MM.1S (cell line): ENCODE measurements at regions not wholly inside any gene's neighbourhood (a gene's known extent, or its start where the extent isn't known, plus 50 kb on each side); places are given as distances from the start of the nearest gene placed in this dataset.

Experiments used
- DNase-seq: peaks from one replicate; pipeline ENCODE4 v3.0.0-alpha.2; 2015
- H2AFZ ChIP-seq: fragments of 300-600 bp; sonication (generic); 2 replicates; pipeline ENCODE4 v1.6.0; 2016; ENCODE audit warnings: antibody characterized with exemption, low read length
- H3F3A ChIP-seq: fragments of 300-600 bp; sonication (generic); 2 replicates; pipeline ENCODE4 v1.6.1; 2016; ENCODE audit warnings: mild to moderate bottlenecking, antibody characterized with exemption, low read length, moderate library complexity, mixed read lengths; ENCODE audit not compliant: insufficient read depth
- H3K27ac ChIP-seq: fragments of 300-600 bp; sonication (generic); 2 replicates; pipeline ENCODE4 v1.5.1; 2016; ENCODE audit warnings: mild to moderate bottlenecking, low read length
- H3K27me3 ChIP-seq: fragments of 300-600 bp; sonication (generic); replicated peaks from 2 replicates; pipeline ENCODE4 v1.6.0; 2016; ENCODE audit warnings: low read length; ENCODE audit not compliant: insufficient read depth
- H3K36me3 ChIP-seq: fragments of 300-600 bp; sonication (generic); replicated peaks from 2 replicates; pipeline ENCODE4 v1.6.1; 2016; ENCODE audit warnings: mild to moderate bottlenecking, low read length, mixed read lengths; ENCODE audit not compliant: insufficient read depth
- H3K4me1 ChIP-seq: fragments of 300-600 bp; sonication (generic); 2 replicates; pipeline ENCODE4 v1.6.1; 2016; ENCODE audit warnings: low read length, mixed read lengths
- H3K4me2 ChIP-seq: fragments of 300-600 bp; sonication (generic); 2 replicates; pipeline ENCODE4 v1.6.0; 2016; ENCODE audit warnings: low read depth, low read length
- H3K4me3 ChIP-seq: fragments of 300-600 bp; sonication (generic); 2 replicates; pipeline ENCODE4 v1.5.1; 2016; ENCODE audit warnings: low read length, mixed read lengths
- H3K79me2 ChIP-seq: fragments of 300-600 bp; sonication (generic); 2 replicates; pipeline ENCODE4 v1.6.1; 2016; ENCODE audit warnings: mixed run types, low read length, mixed read lengths
- H3K9ac ChIP-seq: fragments of 300-600 bp; sonication (generic); 2 replicates; pipeline ENCODE4 v1.6.1; 2016; ENCODE audit warnings: low read length, mixed read lengths
- H3K9me2 ChIP-seq: fragments of 300-600 bp; sonication (generic); replicated peaks from 2 replicates; pipeline ENCODE4 v1.6.1; 2016; ENCODE audit warnings: mild to moderate bottlenecking, low read length, mixed read lengths; ENCODE audit not compliant: insufficient read depth
- H3K9me3 ChIP-seq: fragments of 300-600 bp; sonication (generic); replicated peaks from 2 replicates; pipeline ENCODE4 v1.6.1; 2016; ENCODE audit warnings: mild to moderate bottlenecking, low read length, mixed read lengths; ENCODE audit not compliant: insufficient read depth
- H4K20me1 ChIP-seq: fragments of 300-600 bp; sonication (generic); 2 replicates; pipeline ENCODE4 v1.6.1; 2016; ENCODE audit warnings: mild to moderate bottlenecking, low read length, moderate library complexity, mixed read lengths; ENCODE audit not compliant: insufficient read depth
- CTCF ChIP-seq: fragments of 300-600 bp; sonication (generic); IDR thresholded peaks from 2 replicates; pipeline ENCODE4 v1.5.1; 2016; ENCODE audit warnings: antibody characterized with exemption, low read length, mixed read lengths
- EZH2 ChIP-seq: fragments of 300-600 bp; sonication (generic); optimal IDR thresholded peaks from 2 replicates; pipeline ENCODE3; 2017; ENCODE audit warnings: low read depth, mild to moderate bottlenecking, antibody characterized with exemption, low read length, mixed read lengths
- EZH2phosphoT487 ChIP-seq: fragments of 300-600 bp; sonication (generic); IDR thresholded peaks from 2 replicates; pipeline ENCODE4 v1.6.1; 2018; ENCODE audit warnings: antibody characterized with exemption, low read length

DNA sequence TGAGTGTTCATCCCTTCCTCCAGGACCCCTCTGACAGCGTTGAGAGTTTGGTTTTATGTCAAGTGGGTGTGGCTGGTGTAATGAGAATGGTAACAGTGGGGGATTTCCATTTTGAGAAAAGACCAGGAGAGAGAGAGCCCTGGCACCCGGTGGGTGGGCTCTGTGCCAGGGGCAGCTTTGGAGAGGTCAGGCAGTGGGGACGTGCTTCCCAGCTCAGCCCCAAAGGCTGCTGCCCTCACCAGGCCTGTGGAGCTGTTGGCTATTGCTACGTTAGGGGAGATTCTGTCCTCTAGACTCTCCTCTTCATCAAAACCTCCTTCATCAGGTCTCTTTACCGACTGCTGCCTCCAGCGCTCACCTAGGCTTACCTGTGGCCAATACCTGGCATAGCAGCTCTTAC is 176.3 kb downstream of the PTPRU start:
- Histone ChIP-seq H3K9me3 (no peaks in the 10 kb centered on the region), H3K4me2 (no peak overlapping the region), H3K27me3 (peaks cover 85% of the 10 kb centered on the region), H3K9ac (no peak overlapping the region), H4K20me1 (no peaks in the 10 kb centered on the region), H3K4me3 (no peak overlapping the region), H3K4me1 (peaks cover 7% of the 10 kb centered on the region; the same call in 1 of the 2 replicates), H3K27ac (no peak overlapping the region), H3F3A (peaks cover 6% of the 10 kb centered on the region; the same call in 1 of the 2 replicates), H3K79me2 (no peaks in the 10 kb centered on the region), H2AFZ (no peak overlapping the region), H3K9me2 (no peaks in the 10 kb centered on the region), H3K36me3 (no peaks in the 10 kb centered on the region)
- TF ChIP-seq EZH2 (no peak), CTCF (no peak), EZH2phosphoT487 (no peak)
- DNase-seq: no peak

DNA sequence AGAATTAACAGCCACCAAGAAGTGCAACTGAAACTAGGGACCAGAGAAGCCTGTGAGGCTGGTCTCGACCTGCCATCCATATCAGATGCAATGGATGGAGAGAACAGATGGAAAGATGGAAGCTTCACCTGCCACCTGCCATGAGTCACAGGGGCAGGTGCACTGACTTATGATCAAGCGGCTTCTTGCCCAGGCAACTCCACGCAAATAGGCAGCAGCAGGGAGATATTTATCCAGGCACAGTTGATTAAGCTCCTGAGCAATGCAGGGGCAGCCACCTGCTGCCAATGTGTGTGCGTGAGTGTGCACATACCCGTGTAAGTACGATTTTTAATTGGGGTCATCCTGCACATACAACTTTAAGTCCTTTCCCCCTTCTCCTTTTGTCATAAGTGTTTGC is 174.2 kb downstream of the PTPRU start:
- H3K4me3 ChIP-seq: no peak overlapping the region
- TF ChIP-seq EZH2phosphoT487 (no peak), EZH2 (no peak), CTCF (no peak)
- no peak overlapping the region for H2AFZ ChIP-seq
- no peaks in the 10 kb centered on the region for H3K36me3 ChIP-seq
- H3K27ac ChIP-seq: no peak overlapping the region; the same call in 1 of the 2 replicates
- peaks cover 82% of the 10 kb centered on the region for H3K27me3 ChIP-seq
- H3F3A ChIP-seq: peaks cover 6% of the 10 kb centered on the region; the same call in 1 of the 2 replicates
- no peak for DNase-seq
- H3K9me2 ChIP-seq: no peaks in the 10 kb centered on the region
- no peaks in the 10 kb centered on the region for H3K9me3 ChIP-seq
- no peak overlapping the region for H3K9ac ChIP-seq
- no peaks in the 10 kb centered on the region for H4K20me1 ChIP-seq
- no peak overlapping the region for H3K4me2 ChIP-seq
- H3K4me1 ChIP-seq: peaks cover 7% of the 10 kb centered on the region; the same call in 1 of the 2 replicates
- H3K79me2 ChIP-seq: no peaks in the 10 kb centered on the region

DNA sequence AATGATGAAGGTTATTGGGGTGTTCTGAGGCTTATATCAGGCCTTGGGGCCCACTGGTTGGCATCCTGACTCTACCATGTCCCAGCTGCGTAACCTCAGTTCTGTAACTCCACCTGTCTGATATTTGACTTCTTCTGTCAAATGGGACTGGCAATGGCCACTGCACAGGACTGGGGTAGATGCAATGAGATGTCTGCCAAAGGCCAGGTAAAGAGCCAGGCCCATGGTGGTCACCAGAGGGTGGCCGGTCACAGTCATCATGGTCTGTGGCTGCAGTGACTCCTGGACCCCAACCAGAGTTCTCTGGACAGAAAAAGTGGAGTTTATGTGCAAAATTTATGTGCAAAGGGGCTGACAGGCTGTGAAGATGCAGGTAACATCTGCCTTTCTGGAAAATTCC is 173.3 kb downstream of the PTPRU start:
- Histone ChIP-seq H3K79me2 (no peaks in the 10 kb centered on the region), H3K4me1 (peaks cover 7% of the 10 kb centered on the region; the same call in 1 of the 2 replicates), H3K4me3 (no peak overlapping the region), H2AFZ (no peak overlapping the region), H3K9me2 (no peaks in the 10 kb centered on the region), H3K4me2 (no peak overlapping the region), H3K36me3 (no peaks in the 10 kb centered on the region), H3K9ac (no peak overlapping the region), H3K27me3 (peaks cover 80% of the 10 kb centered on the region), H3K27ac (no peak overlapping the region), H3F3A (peaks cover 6% of the 10 kb centered on the region; the same call in 1 of the 2 replicates), H4K20me1 (no peaks in the 10 kb centered on the region), H3K9me3 (no peaks in the 10 kb centered on the region)
- TF ChIP-seq EZH2phosphoT487 (no peak), CTCF (no peak), EZH2 (no peak)
- DNase-seq: no peak
